Kidney tubule cell (primary cell): ENCODE measurements at regions not wholly inside any gene's neighbourhood (a gene's known extent, or its start where the extent isn't known, plus 50 kb on each side); places are given as distances from the start of the nearest gene placed in this dataset.
A peak's percentile ranks its signal among the peaks of the same experiment; 100 is the strongest.

Experiments used
- DNase-seq: peaks from one replicate; pipeline ENCODE4 v3.0.0-alpha.2; 2018; ENCODE audit warnings: low spot score

DNA sequence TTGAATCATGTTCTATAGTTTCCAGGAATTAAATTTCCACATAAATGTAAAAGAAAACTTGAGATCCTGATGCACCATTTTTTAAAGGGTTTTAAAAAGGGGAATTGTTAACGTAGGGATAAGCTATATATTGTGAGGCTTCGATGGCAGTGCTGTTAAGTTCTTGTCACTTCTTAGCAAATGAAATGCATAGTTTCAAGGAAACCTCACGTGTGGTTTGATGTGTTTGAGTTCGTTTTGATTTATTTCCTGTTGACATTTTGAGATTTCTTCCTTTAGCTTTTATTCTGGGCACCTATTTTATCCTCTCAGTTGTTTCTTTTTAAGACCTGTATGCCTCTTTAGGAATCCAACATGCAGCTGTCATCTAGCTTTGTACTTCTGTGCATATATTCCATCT is 301.0 kb downstream of the DOCK8 start:
- DNase-seq, result no peak

GRCh38 chr9:517993-518392 is 303.3 kb downstream of the DOCK8 start:
- no peak for DNase-seq

GRCh38 chr9:518540-518939 is 303.9 kb downstream of the DOCK8 start:
- no peak for DNase-seq

- peak; percentile 24 for DNase-seq
Observed at GRCh38 chr9:519579-519978, 304.9 kb downstream of the DOCK8 start.

DNA sequence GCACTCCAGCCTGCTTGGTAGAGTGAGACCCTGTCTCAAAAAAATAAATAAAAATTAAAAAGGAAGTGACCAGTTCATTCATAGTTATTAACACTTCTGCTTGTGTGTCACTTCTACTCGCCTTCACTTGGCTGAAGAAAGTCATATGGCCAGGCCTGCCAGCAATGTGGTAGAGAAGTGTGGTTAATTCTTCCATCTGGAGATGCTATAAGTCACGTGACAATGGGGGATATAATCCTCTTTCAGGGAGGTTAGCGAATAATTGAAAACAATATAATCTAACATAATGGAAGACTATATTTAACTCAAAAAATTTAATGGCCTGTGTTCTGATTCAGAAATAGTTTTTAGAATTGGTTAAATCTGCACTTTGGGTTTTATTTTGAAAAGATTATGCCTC is 305.6 kb downstream of the DOCK8 start:
- no peak for DNase-seq

- no peak for DNase-seq
Observed at GRCh38 chr9:522190-522589, 307.5 kb downstream of the DOCK8 start.

DNA sequence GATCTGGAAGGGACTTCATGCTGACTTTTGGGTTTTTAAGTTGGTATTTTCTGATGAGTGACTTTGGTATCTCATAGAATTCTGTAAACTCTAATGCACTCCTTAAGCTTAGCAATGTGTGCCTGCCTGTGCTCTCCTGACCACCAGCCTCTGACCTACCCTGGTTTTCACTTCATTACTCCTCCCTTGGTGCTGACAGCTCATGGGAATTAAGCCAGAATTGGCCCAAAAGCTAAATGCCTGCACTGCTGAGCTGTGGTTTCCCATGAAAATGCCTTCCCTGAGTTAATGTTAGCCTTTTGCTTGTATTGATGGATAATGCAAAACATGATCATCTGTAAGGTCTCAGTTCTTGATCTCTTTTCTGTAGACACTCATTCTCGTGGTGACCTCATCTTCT is 308.0 kb downstream of the DOCK8 start:
- peak; percentile 33 for DNase-seq

- no peak for DNase-seq
Observed at GRCh38 chr9:523444-523843, 308.8 kb downstream of the DOCK8 start.

DNA sequence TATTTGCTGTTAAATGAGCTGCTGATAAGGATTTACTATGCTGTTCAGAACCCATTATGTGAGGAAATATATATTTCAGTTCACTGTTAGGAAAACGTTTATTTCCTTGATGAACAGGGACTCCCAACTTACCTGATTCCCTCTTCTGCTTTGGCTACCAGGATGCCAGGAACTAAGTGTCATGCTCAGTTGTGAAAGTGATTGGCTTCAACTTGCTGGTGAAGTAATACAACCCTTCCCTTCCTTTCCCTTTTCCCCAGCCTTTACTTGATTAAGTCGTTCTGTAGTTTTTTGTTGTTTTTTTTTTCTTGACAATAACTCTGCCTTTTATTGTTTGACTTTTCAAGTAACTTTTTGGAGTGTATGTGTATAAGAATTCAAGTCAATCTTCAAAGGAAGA is 309.3 kb downstream of the DOCK8 start:
- peak; percentile 9 for DNase-seq

- peak; percentile 77 for DNase-seq
Observed at GRCh38 chr9:526904-527591, 312.4 kb downstream of the DOCK8 start.

DNA sequence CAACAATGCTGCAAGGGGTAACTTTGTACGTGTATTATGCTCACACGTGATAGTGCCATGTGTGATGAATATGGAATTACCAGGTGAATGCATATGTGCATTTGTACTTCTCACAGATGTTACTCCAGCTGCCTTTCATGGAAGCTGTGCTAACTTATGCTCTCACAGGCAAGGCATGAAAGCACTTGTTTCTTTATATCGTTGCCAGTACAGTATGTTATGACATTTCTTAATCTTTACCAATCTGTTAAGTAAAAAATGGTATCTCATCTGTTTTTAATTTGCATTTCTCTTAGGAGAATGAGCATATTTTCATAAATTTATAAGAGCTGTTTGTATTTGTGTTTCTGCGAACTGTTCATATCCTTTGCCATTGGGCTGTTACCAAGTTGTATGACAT is 311.8 kb upstream of the DMRT1 start:
- DNase-seq, result no peak

- peak; percentile 76 for DNase-seq
Observed at GRCh38 chr9:530681-531080, 310.8 kb upstream of the DMRT1 start.

DNA sequence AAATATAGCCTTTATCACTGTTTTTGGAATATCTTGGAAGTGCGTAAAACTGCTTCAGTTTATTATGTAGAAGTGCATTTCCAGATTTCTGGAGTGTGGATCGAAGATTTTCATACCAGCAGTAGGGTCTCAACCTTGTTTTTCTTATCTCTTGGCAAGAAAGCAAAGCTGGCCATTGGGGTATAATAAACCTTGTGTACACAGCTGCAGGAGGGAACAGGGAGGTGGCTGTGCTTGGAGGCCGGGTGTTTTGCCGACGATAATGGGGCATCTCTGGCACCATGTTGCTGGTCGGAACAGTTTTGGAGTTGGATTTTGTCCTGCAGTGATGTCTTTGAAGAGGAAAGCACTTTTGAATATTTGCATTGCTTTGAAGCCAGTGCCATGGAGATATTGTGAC is 308.8 kb upstream of the DMRT1 start:
- DNase-seq, result no peak

GRCh38 chr9:534886-535285 is 306.6 kb upstream of the DMRT1 start:
- DNase-seq, result peak; percentile 60

DNA sequence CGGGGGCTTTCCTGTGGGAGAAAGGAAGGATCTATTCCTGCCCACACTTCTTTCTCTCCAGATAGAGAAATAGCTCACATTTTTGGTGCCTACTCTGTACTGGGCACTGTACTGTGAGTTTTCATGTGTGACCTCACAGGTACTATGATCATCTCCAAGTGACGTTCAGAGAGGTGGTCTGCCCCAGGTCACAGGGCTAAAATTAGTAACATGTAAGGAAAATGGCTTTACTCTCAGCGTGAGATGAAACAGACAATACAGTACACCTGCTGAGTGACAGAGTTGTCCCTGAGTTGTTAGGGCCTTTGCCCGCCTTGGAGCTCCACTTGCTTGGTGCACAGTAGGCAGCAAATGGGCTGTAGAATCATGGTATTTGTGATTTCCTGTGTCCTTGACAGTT is 306.1 kb upstream of the DMRT1 start:
- no peak for DNase-seq

GRCh38 chr9:536597-537511 is 304.6 kb upstream of the DMRT1 start:
- no peak for DNase-seq

DNA sequence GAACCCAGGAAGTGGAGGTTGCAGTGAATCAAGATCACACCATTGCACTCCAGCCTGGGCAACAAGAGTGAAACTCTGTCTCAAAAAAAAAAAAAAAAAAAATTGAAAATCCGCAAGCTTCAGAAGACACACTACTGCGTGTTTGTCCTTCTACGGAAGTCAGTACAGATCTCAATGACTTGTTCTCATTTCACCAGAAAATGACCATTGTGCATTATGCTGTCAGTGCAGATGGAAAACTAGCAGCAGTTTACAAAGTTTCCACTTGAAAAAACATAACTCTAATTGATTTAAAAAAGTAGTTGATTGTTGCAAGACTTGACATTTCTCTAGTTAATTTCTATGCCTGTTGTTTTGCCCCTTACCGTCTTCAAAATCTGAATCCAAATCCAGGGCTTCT is 298.0 kb upstream of the DMRT1 start:
- DNase-seq, result no peak

DNA sequence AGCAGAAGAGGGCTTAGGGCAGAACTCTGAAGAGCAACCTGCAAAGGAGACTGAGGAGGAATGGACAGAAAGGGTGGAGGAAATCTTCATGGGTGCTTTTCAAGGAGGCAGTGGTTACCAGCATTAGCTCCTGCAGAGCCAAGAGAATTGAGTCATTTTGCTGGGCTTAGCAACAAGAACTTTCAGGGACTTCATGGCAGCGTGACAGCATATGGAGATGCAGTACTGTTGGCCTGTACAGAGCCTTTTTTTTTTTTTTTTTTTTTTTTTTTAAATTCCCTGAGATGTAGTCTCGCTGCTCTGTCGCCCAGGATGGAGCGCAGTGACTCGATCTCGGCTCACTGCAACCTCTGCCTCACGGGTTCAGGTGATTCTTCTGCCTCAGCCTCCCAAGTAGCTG is 296.0 kb upstream of the DMRT1 start:
- DNase-seq, result no peak

- DNase-seq, result no peak
Observed at GRCh38 chr9:546235-546634, 295.3 kb upstream of the DMRT1 start.

- no peak for DNase-seq
Observed at GRCh38 chr9:546797-547223, 294.7 kb upstream of the DMRT1 start.

GRCh38 chr9:547314-547713 is 294.2 kb upstream of the DMRT1 start:
- no peak for DNase-seq

GRCh38 chr9:549455-549997 is 292.0 kb upstream of the DMRT1 start:
- no peak for DNase-seq

DNA sequence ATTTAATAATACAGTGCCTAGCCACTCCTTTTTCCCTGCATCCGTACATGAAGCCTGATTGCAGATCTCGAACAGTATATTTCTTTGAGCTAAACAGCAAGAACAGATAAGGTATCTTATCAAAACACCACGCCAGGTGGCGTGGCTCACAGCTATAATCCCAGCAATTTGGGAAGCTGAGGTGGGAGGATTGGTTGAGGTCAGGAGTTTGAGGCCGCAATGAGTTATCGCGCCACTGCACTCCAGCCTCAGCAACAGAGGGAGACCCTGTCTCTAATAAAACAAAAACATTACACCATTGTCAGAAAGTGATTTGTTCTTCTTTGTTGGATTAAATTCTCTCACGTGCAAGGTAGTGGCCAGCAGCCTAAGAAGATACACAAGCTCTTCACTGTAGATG is 291.2 kb upstream of the DMRT1 start:
- DNase-seq, result no peak
